ENCODE measurements at regions not wholly inside any gene's neighbourhood (a gene's known extent, or its start where the extent isn't known, plus 50 kb on each side); places are given as distances from the start of the nearest gene placed in this dataset.

DNA sequence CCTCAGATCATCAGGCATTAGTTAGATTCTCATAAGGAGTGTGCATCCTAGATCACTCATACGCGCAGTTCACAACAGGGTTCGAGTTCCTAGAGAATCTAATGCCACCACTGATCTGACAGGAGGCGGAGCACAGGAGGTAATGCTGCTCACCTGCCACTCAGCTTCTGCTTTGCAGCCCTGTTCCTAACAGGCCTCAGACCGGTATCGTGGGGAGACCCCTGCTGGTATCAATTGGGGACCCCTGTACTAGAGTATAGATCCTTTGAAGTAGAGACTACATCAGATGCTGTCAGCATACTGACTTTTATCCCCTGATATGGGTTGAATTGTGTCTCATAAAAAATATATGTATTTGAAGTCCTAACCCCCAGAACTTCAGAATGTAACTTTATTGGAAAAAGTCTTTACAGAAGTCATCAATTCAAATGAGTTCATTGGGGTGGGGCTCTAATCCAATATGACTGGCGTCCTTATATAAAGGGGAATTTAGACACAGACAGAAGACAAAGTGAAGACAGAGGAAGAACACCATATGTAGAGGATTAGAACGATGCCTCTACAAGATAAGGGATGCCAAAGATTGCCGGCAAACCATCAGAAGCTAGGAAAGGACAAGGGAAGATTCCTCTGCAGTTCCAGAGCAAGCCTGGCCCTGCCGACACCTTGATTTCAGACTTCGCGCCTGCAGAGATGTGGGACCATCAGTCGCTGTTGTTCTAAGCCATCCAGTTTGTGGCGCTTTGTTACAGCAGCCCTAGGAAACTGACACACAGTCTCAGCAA, 104.4 kb upstream of the BTBD3 start:
- TF ChIP-seq, protein P1, sequence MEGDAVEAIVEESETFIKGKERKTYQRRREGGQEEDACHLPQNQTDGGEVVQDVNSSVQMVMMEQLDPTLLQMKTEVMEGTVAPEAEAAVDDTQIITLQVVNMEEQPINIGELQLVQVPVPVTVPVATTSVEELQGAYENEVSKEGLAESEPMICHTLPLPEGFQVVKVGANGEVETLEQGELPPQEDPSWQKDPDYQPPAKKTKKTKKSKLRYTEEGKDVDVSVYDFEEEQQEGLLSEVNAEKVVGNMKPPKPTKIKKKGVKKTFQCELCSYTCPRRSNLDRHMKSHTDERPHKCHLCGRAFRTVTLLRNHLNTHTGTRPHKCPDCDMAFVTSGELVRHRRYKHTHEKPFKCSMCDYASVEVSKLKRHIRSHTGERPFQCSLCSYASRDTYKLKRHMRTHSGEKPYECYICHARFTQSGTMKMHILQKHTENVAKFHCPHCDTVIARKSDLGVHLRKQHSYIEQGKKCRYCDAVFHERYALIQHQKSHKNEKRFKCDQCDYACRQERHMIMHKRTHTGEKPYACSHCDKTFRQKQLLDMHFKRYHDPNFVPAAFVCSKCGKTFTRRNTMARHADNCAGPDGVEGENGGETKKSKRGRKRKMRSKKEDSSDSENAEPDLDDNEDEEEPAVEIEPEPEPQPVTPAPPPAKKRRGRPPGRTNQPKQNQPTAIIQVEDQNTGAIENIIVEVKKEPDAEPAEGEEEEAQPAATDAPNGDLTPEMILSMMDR (IDR thresholded peaks at IDR 0.05) = no peak
- POLR2A ChIA-PET = no interaction called here
- ATAC-seq (ENCODE audit: poor library complexity) = no peak

DNA sequence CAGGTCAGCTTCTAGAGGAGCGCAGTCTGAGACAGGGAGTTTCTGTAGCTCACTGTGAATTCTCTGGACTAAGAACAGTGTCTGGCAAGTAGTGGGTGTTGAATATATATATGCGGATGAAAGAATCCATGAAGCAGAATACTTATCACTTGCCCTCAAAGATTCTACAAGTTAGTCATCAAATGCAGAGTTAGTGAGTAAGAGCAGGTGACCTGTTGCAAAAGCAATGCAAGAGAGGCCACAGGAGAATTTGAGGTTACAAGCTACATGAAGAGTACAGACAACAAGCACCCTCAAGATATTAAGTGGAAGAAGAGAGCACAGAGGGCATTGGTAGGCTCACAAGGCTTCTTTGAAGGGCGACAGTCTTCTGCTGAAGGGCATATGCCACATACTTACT, 103.4 kb upstream of the BTBD3 start:
- Mint-ChIP-seq H3K4me3 (no peak overlapping the region), H3K36me3 (ENCODE audit: low read depth) (no peaks in the 10 kb centered on the region), H3K27ac (no peak overlapping the region), H3K9me3 (no peaks in the 10 kb centered on the region), H3K4me1 (ENCODE audit: low read depth) (no peaks in the 10 kb centered on the region), H3K27me3 (no peaks in the 10 kb centered on the region)
- TF ChIP-seq, protein P1 (IDR thresholded peaks at IDR 0.05) = no peak
- H3K27me3 ChIP-seq (ENCODE audit: control insufficient read depth in 1 of 2, insufficient read depth in 2 of 2, low read length in 2 of 2) = no peaks in the 10 kb centered on the region
- no peak overlapping the region for H3K4me3 ChIP-seq (ENCODE audit: low read length)
- no peak overlapping the region for H3K27ac ChIP-seq (ENCODE audit: low read depth in 1 of 2, low read length in 2 of 2)
- ATAC-seq (ENCODE audit: poor library complexity) (no peak), DNase-seq (no peak)
- no peaks in the 10 kb centered on the region for H3K36me3 ChIP-seq (ENCODE audit: insufficient read depth, low read length)
- no peaks in the 10 kb centered on the region for H3K9me3 ChIP-seq (ENCODE audit: control insufficient read depth in 1 of 2, insufficient read depth in 1 of 2, low read length in 2 of 2)
- H3K4me1 ChIP-seq (ENCODE audit: insufficient read depth, low read length) = no peaks in the 10 kb centered on the region
- POLR2A ChIA-PET = no interaction called here
- CTCF ChIA-PET = no interaction called here
- intact Hi-C loops (cut with DNase I, micrococcal nuclease) = no loop called here

More for the DNA sequence above, 104.4 kb upstream of the BTBD3 start:
- Mint-ChIP-seq H3K9me3 (no peaks in the 10 kb centered on the region), H3K4me3 (no peak overlapping the region), H3K27ac (no peak overlapping the region), H3K27me3 (no peaks in the 10 kb centered on the region), H3K4me1 (ENCODE audit: low read depth) (no peaks in the 10 kb centered on the region), H3K36me3 (ENCODE audit: low read depth) (no peaks in the 10 kb centered on the region)
- Histone ChIP-seq H3K4me3 (ENCODE audit: low read length) (no peak overlapping the region), H3K4me1 (ENCODE audit: insufficient read depth, low read length) (no peaks in the 10 kb centered on the region), H3K36me3 (ENCODE audit: insufficient read depth, low read length) (no peaks in the 10 kb centered on the region), H3K27me3 (ENCODE audit: control insufficient read depth in 1 of 2, insufficient read depth in 2 of 2, low read length in 2 of 2) (no peaks in the 10 kb centered on the region), H3K27ac (ENCODE audit: low read depth in 1 of 2, low read length in 2 of 2) (no peak overlapping the region), H3K9me3 (ENCODE audit: control insufficient read depth in 1 of 2, insufficient read depth in 1 of 2, low read length in 2 of 2) (no peaks in the 10 kb centered on the region)
- intact Hi-C loops (cut with DNase I, micrococcal nuclease) = no loop called here
- DNase-seq = no peak
- CTCF ChIA-PET = no interaction called here

- CTCF ChIA-PET = no interaction called here
Measured at GRCh38 chr20:11820838-11821237, 96.9 kb upstream of the BTBD3 start.

More at GRCh38 chr20:11820838-11821237, 96.9 kb upstream of the BTBD3 start:
- DNase-seq = no peak
- POLR2A ChIA-PET = no interaction called here
- no peak overlapping the region for H3K4me3 ChIP-seq (ENCODE audit: low read length)
- no peaks in the 10 kb centered on the region for H3K4me1 ChIP-seq (ENCODE audit: insufficient read depth, low read length)
- Mint-ChIP-seq H3K9me3 (no peaks in the 10 kb centered on the region), H3K27ac (no peak overlapping the region), H3K27me3 (no peaks in the 10 kb centered on the region), H3K4me3 (no peak overlapping the region), H3K4me1 (ENCODE audit: low read depth) (no peaks in the 10 kb centered on the region), H3K36me3 (ENCODE audit: low read depth) (no peaks in the 10 kb centered on the region)
- H3K27me3 ChIP-seq (ENCODE audit: control insufficient read depth in 1 of 2, insufficient read depth in 2 of 2, low read length in 2 of 2) = no peaks in the 10 kb centered on the region
- ATAC-seq (ENCODE audit: poor library complexity) = no peak
- TF ChIP-seq, protein P1 (IDR thresholded peaks at IDR 0.05) = no peak
- H3K9me3 ChIP-seq (ENCODE audit: control insufficient read depth in 1 of 2, insufficient read depth in 1 of 2, low read length in 2 of 2) = peaks cover 0 to 6% of the 10 kb centered on the region in 2 experiments
- H3K27ac ChIP-seq (ENCODE audit: low read depth in 1 of 2, low read length in 2 of 2) = no peak overlapping the region
- intact Hi-C loops (cut with DNase I, micrococcal nuclease) = no loop called here
- H3K36me3 ChIP-seq (ENCODE audit: insufficient read depth, low read length) = no peaks in the 10 kb centered on the region

All from CD4-positive, alpha-beta T cell (primary cell).